ENCODE measurements at regions not wholly inside any gene's neighbourhood (a gene's known extent, or its start where the extent isn't known, plus 50 kb on each side); places are given as distances from the start of the nearest gene placed in this dataset.
"Not testable (repeated sequence)": the region's sequence is repeated elsewhere in the genome, so short reads cannot be mapped to it uniquely, and the experiment has no call there.

DNA sequence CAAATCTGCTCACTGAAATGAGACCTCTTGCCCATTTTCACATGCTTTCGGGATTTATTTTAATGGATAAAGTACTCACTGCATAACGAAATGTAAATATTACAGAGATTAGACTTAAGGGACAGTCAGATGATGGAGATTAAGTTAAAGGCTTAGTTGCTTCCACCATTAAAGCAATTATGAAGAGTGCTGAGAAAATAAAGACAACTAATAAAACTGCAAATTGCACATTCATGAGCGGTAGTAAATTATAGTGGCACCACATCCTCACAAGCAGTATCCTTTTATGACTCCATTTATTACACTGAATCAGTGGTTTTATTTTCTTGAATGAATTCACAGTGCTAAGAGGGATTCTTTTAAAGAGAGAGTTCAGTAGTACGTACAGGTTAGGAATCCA lies 76.2 kb upstream of the TMED7 start:
- Histone ChIP-seq H3K4me1 (peaks cover 0 to 46% (median 10%) of the 10 kb centered on the region in 4 donors), H3K36me3 (no peaks in the 10 kb centered on the region), H3K27ac (no peak overlapping the region), H3K4me3 (no peak overlapping the region), H3K27me3 (no peaks in the 10 kb centered on the region), H3K9me3 (no peaks in the 10 kb centered on the region)
- DNase-seq (no peak), ATAC-seq (no peak)
- intact Hi-C loops (cut with DNase I) = no loop called here
- WGBS (ENCODE audit: insufficient coverage, low coverage, low lambda C conversion rate, missing lambda C conversion rate) = 87% methylated on average over 4 of the region's 4 CpGs
- TF ChIP-seq POLR2A (IDR thresholded peaks at IDR 0.05) = no peak
- TF ChIP-seq, protein P1, sequence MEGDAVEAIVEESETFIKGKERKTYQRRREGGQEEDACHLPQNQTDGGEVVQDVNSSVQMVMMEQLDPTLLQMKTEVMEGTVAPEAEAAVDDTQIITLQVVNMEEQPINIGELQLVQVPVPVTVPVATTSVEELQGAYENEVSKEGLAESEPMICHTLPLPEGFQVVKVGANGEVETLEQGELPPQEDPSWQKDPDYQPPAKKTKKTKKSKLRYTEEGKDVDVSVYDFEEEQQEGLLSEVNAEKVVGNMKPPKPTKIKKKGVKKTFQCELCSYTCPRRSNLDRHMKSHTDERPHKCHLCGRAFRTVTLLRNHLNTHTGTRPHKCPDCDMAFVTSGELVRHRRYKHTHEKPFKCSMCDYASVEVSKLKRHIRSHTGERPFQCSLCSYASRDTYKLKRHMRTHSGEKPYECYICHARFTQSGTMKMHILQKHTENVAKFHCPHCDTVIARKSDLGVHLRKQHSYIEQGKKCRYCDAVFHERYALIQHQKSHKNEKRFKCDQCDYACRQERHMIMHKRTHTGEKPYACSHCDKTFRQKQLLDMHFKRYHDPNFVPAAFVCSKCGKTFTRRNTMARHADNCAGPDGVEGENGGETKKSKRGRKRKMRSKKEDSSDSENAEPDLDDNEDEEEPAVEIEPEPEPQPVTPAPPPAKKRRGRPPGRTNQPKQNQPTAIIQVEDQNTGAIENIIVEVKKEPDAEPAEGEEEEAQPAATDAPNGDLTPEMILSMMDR (IDR thresholded peaks at IDR 0.05) = no peak

DNA sequence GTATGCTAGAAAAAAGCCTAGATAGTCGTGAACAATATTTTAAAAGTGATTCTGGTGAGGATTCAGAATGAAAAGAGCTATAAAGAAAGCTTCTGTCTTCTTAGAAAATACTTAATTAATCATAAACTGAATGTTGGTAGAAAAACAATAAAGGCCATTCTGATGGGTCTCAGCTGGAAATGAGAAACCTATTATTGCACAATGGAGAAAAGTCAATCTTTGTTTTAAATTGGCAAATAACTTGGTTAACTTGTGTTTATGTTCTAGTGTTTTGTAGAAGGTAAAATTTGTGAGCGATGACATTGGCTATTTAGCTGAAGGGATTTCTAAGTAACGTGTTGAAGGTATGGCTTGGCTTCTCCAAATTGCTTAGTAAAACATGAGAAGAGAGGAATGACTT lies 74.1 kb upstream of the TMED7 start:
- DNase-seq (no peak), ATAC-seq (peak; percentile 69 to 89 (median 84))
- Histone ChIP-seq H3K27ac (peak overlapping the region in 2 of 3 donors; percentile 74 to 82), H3K4me3 (no peak overlapping the region), H3K4me1 (peaks cover 0 to 31% (median 9%) of the 10 kb centered on the region in 4 donors), H3K36me3 (no peaks in the 10 kb centered on the region), H3K27me3 (no peaks in the 10 kb centered on the region), H3K9me3 (no peaks in the 10 kb centered on the region)
- 22% methylated on average over 3 of the region's 3 CpGs for whole genome bisulfite sequencing (ENCODE audit: insufficient coverage, low coverage, low lambda C conversion rate, missing lambda C conversion rate)
- TF ChIP-seq, protein P1 (IDR thresholded peaks at IDR 0.05) = no peak
- no peak for TF ChIP-seq POLR2A (IDR thresholded peaks at IDR 0.05)
- intact Hi-C loops (cut with DNase I) = no loop called here

DNA sequence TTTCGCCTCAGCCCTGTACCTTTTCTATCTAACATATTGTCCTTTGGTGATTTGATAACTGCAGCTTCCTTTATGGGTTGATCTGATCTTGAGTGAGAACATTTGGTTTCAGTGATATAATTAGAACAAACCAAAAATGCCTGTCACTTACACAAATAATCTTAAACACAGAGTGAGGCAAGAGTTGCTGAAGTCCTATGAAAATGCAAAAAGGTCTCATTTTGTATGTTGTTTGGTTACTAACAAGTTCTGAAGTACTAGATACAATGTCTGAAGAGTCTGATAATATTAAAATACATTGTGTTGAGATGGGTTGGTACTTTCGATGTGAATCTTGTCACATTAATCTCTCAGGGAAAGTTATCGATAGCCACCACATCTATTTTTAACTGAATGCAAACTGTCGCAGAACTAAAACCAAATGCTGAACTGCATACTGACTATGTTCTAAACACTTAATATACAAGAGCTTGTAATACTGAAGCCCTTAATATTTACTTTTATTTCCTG lies 70.4 kb upstream of the TMED7 start:
- H3K36me3 ChIP-seq = no peaks in the 10 kb centered on the region
- TF ChIP-seq POLR2A (IDR thresholded peaks at IDR 0.05) = no peak
- TF ChIP-seq, protein P1 (IDR thresholded peaks at IDR 0.05) = no peak

DNA sequence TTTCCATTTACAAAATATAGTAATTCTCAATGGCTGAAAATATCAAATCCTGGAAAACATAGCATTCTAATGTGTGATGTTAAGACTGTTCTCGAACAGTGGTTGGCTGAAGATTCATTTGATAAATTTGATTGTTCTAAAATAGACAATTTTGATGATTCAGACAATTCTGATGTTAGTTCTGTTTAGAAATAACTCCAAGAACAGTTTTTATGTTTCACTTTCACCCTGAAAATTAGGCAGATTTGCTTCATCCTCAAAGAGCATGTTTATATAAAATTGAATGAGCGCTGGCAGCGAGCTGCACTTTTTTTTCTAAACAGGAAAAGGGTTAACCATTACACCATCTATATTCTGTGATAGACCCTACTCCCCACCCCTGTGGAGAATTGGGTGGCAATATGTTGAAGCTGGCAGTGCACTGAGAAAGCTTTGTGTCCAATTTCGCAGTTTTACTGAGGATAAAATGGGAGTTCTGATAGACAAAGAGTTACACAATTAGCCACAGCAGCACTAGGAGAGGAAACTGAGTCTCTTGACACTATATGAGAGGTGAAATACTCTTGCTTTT lies 69.6 kb upstream of the TMED7 start:
- no peaks in the 10 kb centered on the region for H3K9me3 ChIP-seq
- ATAC-seq (no peak), DNase-seq (no peak)
- peaks cover 0 to 16% (median 4%) of the 10 kb centered on the region in 4 donors for H3K4me1 ChIP-seq
- no peak overlapping the region for H3K4me3 ChIP-seq
- TF ChIP-seq POLR2A (IDR thresholded peaks at IDR 0.05) = no peak
- TF ChIP-seq, protein P1 (IDR thresholded peaks at IDR 0.05) = no peak
- intact Hi-C loops (cut with DNase I) = no loop called here
- 77% methylated on average over 4 of the region's 4 CpGs for WGBS (ENCODE audit: insufficient coverage, low coverage, low lambda C conversion rate, missing lambda C conversion rate)
- no peak overlapping the region for H3K27ac ChIP-seq
- H3K36me3 ChIP-seq = no peaks in the 10 kb centered on the region
- no peaks in the 10 kb centered on the region for H3K27me3 ChIP-seq

More for the DNA sequence above, 70.4 kb upstream of the TMED7 start:
- DNase-seq (no peak), ATAC-seq (no peak)
- 88% methylated on average over 4 of the region's 4 CpGs for WGBS (ENCODE audit: insufficient coverage, low coverage, low lambda C conversion rate, missing lambda C conversion rate)
- Histone ChIP-seq H3K27me3 (no peaks in the 10 kb centered on the region), H3K4me3 (no peak overlapping the region), H3K4me1 (peaks cover 0 to 24% (median 7%) of the 10 kb centered on the region in 4 donors), H3K27ac (no peak overlapping the region), H3K9me3 (no peaks in the 10 kb centered on the region)
- intact Hi-C loops (cut with DNase I) = no loop called here

DNA sequence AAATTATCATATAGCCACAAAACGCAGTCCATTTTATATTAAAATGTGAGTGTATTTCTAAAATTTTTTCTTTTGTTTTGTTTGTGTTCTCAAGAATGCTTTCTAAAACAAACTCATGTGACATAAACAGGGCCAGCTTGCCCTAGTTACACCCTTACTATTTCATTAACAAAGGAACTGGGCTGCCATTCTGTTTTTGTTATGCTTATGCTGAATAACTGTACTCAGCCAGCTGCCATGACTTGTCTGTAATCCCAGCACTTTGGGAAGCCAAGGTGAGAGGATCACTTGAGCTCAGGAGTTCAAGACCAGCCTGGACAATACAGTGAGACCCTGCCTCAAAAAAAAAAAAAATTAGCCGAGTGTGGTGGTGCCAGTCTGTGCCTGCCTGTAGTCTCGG lies 66.0 kb upstream of the TMED7 start:
- H3K27me3 ChIP-seq, H3K9me3 ChIP-seq: not testable (repeated sequence)

More for the DNA sequence above, 66.0 kb upstream of the TMED7 start:
- H3K36me3 ChIP-seq; ATAC-seq; H3K4me1 ChIP-seq; intact Hi-C loops (cut with DNase I); H3K27ac ChIP-seq; H3K4me3 ChIP-seq; DNase-seq: not testable (repeated sequence)
- WGBS (ENCODE audit: insufficient coverage, low coverage, low lambda C conversion rate, missing lambda C conversion rate) = 100% methylated on average over 2 of the region's 3 CpGs
